ENCODE measurements at regions not wholly inside any gene's neighbourhood (a gene's known extent, or its start where the extent isn't known, plus 50 kb on each side); places are given as distances from the start of the nearest gene placed in this dataset.
"Not testable (repeated sequence)": the region's sequence is repeated elsewhere in the genome, so short reads cannot be mapped to it uniquely, and the experiment has no call there.

DNA sequence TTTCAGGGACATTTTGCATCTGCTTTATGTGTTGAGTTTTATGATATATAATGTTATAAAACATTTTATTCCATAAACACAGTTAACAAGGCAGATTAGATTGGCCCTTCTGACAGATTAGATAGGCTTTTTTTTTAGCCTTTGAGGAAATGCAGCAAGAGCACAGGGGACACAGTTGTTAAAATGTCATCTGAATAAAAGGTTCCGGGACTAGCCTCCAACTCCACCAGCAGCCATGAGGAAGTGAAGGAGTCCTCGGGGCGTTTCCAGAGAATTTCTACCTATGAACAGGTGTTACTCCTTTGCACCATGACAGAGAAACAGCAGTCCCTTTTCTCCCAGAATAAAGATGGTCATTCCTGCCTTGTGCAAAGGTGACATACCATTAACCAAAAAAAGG, 167.8 kb upstream of the KBTBD8 start:
- Mint-ChIP-seq H3K27ac (no peak overlapping the region), H3K27me3 (ENCODE audit: low read depth, poor library complexity) (peaks cover 7% of the 10 kb centered on the region), H3K4me1 (no peaks in the 10 kb centered on the region), H3K36me3 (ENCODE audit: low read depth) (no peaks in the 10 kb centered on the region), H3K9me3 (peaks cover 12% of the 10 kb centered on the region), H3K4me3 (no peak overlapping the region)
- no peak for DNase-seq
- TF ChIP-seq, protein P1, sequence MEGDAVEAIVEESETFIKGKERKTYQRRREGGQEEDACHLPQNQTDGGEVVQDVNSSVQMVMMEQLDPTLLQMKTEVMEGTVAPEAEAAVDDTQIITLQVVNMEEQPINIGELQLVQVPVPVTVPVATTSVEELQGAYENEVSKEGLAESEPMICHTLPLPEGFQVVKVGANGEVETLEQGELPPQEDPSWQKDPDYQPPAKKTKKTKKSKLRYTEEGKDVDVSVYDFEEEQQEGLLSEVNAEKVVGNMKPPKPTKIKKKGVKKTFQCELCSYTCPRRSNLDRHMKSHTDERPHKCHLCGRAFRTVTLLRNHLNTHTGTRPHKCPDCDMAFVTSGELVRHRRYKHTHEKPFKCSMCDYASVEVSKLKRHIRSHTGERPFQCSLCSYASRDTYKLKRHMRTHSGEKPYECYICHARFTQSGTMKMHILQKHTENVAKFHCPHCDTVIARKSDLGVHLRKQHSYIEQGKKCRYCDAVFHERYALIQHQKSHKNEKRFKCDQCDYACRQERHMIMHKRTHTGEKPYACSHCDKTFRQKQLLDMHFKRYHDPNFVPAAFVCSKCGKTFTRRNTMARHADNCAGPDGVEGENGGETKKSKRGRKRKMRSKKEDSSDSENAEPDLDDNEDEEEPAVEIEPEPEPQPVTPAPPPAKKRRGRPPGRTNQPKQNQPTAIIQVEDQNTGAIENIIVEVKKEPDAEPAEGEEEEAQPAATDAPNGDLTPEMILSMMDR (IDR thresholded peaks at IDR 0.05): no peak

DNA sequence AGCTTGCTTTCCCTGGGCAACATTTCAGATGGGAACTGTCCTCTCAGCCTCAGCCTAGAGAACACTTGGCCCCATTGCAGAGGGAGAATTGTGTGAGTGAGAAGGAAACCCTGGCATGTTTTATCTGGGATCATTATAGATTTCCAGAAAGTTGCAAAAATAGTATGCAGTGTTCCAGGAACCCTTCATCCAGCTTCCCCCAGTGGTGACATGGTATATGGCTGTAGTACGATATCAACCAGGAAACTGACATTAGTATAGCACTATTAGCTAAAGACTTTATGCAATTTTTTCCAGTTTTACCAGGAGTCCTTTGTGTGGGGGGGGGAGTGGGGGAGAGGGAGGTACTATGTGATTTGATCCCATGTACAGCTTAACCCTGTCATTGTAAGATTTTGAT, 166.2 kb upstream of the KBTBD8 start:
- no peak overlapping the region for H3K27ac Mint-ChIP-seq
- no peaks in the 10 kb centered on the region for H3K4me1 Mint-ChIP-seq
- DNase-seq: no peak
- H3K9me3 Mint-ChIP-seq: peaks cover 12% of the 10 kb centered on the region
- no peaks in the 10 kb centered on the region for H3K36me3 Mint-ChIP-seq (ENCODE audit: low read depth)
- TF ChIP-seq, protein P1 (IDR thresholded peaks at IDR 0.05): no peak
- peaks cover 7% of the 10 kb centered on the region for H3K27me3 Mint-ChIP-seq (ENCODE audit: low read depth, poor library complexity)
- no peak overlapping the region for H3K4me3 Mint-ChIP-seq

DNA sequence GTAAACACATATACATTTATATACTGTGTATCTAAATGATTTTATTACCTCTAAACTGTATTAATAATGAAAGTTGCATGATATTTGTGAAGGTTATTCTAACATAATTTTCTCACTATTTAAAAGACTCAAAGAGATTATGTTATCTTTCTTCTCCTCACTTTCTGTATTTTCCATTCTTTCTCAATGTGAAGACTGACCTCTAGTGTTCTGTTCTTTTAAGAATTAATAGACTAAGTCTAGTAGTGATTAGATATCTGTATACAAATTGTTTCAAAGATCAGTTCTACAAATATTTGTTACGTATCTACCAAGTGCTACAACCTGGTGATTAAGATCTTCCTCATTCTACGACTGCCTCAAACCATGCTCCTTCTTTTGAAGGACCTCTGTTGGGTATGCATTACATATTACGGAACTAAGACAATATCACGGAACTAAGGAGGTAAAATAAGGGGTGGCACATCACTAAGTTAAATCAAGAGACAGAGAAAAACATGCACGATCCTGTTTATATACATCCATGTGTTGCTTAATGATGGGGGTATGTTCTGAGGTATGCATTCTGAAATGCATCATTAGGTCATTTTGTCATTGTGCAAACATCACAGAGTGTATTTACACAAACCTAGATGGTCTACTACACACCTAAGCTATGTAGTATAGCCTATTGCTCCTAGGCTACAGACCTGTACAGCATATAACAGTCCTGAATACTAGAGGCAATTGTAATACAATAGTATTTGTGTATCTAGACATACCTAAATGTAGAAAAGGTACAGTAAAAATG, 161.5 kb upstream of the KBTBD8 start:
- TF ChIP-seq, protein P1 (IDR thresholded peaks at IDR 0.05): peak; percentile 9
- no peaks in the 10 kb centered on the region for H3K4me1 Mint-ChIP-seq
- H3K9me3 Mint-ChIP-seq: peaks cover 12% of the 10 kb centered on the region
- no peak overlapping the region for H3K27ac Mint-ChIP-seq
- peaks cover under 1% of the 10 kb centered on the region for H3K27me3 Mint-ChIP-seq (ENCODE audit: low read depth, poor library complexity)
- no peak for DNase-seq
- no peaks in the 10 kb centered on the region for H3K36me3 Mint-ChIP-seq (ENCODE audit: low read depth)
- H3K4me3 Mint-ChIP-seq: no peak overlapping the region

DNA sequence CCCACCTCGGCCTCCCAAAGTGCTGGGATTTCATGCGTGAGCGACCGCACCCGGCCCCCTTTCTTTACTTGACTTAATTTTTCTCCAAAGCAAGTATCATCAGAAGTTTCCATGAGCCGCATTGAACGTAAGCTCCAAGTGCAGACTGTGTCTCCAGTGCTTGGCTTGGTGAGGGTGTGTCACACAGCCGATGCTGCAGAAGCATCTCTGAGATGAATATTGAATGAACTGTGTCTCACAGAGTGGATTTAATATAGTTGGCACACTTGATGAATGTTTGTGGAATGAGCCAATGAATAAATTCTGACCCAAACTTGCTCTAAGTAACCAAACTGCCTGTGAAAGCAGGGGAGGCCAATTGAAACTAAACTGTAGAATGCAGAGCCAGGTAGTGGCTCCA, 159.4 kb upstream of the KBTBD8 start:
- no peak for DNase-seq
- no peak overlapping the region for H3K27ac Mint-ChIP-seq
- peaks cover 11% of the 10 kb centered on the region for H3K9me3 Mint-ChIP-seq
- H3K27me3 Mint-ChIP-seq (ENCODE audit: low read depth, poor library complexity): peaks cover 3% of the 10 kb centered on the region
- H3K4me3 Mint-ChIP-seq: no peak overlapping the region
- no peaks in the 10 kb centered on the region for H3K4me1 Mint-ChIP-seq
- no peaks in the 10 kb centered on the region for H3K36me3 Mint-ChIP-seq (ENCODE audit: low read depth)
- TF ChIP-seq, protein P1 (IDR thresholded peaks at IDR 0.05): no peak

DNA sequence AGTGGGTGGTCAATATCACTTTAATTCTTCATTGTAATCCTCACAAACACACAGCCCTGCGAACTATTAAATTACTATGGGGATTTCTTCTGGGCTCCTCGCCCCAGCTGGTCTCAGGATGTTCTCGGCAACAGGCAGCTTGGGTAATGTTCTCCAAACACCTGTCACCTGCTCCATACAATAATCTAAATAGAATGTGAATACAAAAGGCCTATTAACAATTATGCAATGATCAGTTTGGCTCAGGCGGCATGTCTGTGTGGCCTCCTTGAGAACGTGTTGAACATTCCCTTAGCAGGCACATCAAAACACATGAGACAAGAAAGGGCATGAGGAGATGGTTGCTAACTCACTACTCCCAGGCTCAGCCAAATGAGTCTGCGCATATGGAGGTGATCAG, 158.6 kb upstream of the KBTBD8 start:
- Mint-ChIP-seq H3K27me3 (ENCODE audit: low read depth, poor library complexity) (peaks cover 3% of the 10 kb centered on the region), H3K9me3 (peaks cover 16% of the 10 kb centered on the region), H3K36me3 (ENCODE audit: low read depth) (peaks cover 7% of the 10 kb centered on the region), H3K4me1 (no peaks in the 10 kb centered on the region), H3K27ac (no peak overlapping the region), H3K4me3 (no peak overlapping the region)
- no peak for DNase-seq
- TF ChIP-seq, protein P1 (IDR thresholded peaks at IDR 0.05): no peak

DNA sequence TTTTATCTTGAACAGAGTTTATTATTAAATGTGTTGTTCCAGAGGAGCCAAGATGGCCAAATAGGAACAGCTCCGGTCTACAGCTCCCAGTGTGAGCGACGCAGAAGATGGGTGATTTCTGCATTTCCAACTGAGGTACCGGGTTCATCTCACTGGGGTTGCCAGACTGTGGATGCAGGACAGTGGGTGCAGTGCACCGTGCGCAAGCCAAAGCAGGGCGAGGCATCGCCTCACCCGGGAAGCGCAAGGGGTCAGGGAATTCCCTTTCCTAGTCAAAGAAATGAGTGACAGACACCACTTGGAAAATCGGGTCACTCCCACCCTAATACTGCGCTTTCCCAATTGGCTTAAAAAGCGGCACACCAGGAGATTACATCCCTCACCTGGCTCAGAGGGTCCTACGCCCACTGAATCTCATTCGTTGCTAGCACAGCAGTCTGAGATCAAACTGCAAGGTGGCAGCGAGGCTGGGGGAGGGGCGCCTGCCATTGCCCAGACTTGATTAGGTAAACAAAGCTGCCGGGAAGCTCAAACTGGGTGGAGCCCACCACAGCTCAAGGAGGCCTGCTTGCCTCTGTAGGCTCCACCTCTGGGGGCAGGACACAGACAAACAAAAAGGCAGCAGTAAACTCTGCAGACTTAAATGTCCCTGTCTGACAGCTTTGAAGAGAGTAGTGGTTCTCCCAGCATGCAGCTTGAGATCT, 155.2 kb upstream of the KBTBD8 start:
- not testable (repeated sequence) for H3K27ac Mint-ChIP-seq; H3K4me1 Mint-ChIP-seq; H3K27me3 Mint-ChIP-seq (ENCODE audit: low read depth, poor library complexity); DNase-seq; H3K4me3 Mint-ChIP-seq
- Mint-ChIP-seq H3K36me3 (ENCODE audit: low read depth) (peaks cover 11% of the 10 kb centered on the region), H3K9me3 (peaks cover 43% of the 10 kb centered on the region)
